H1 (cell line): ENCODE measurements at regions not wholly inside any gene's neighbourhood (a gene's known extent, or its start where the extent isn't known, plus 50 kb on each side); places are given as distances from the start of the nearest gene placed in this dataset.
A peak's percentile ranks its signal among the peaks of the same experiment; 100 is the strongest.

Experiments used
- CTCF ChIA-PET: fragments of 300-600 bp; sonication (Branson Sonifier 250); formaldehyde crosslinking; loops from one replicate; lab custom pipeline; 2021; ENCODE audit not compliant: partially characterized antibody; lab: Charles Lee
- POLR2A ChIA-PET: fragments of 300-600 bp; sonication (Branson Sonifier 250); formaldehyde crosslinking; loops from one replicate; lab custom pipeline; 2021; ENCODE audit warnings: inconsistent platforms; ENCODE audit not compliant: partially characterized antibody; lab: Charles Lee
- DNase-seq, 2 experiments: peaks; one replicate each; pipeline versions ENCODE4 v3.0.0 to v3.0.0-alpha.2; 2010 to 2022; ENCODE audit warnings: low spot score in 2 of 2, low read depth in 1 of 2, mixed read lengths in 1 of 2
- FAIRE-seq: peaks from 2 replicates; lab custom pipeline; 2011; peaks lifted over from hg19 to GRCh38; lab: Jason Lieb, UNC
- H2AFZ ChIP-seq: 2 replicates; pipeline ENCODE4 v1.8.1; 2012; ENCODE audit warnings: low read length, inconsistent platforms
- H2AK5ac ChIP-seq: 2 replicates; pipeline ENCODE4 v1.6.1; 2013; ENCODE audit warnings: low read depth, low read length
- H2BK120ac ChIP-seq: replicated peaks from 2 replicates; pipeline ENCODE3; 2013; ENCODE audit warnings: low read depth, low read length, inconsistent platforms
- H2BK12ac ChIP-seq: 2 replicates; pipeline ENCODE4 v1.6.1; 2013; ENCODE audit warnings: low read depth, low read length
- H2BK15ac ChIP-seq: 2 replicates; pipeline ENCODE4 v1.6.1; 2013; ENCODE audit warnings: low read length
- H2BK20ac ChIP-seq: 2 replicates; pipeline ENCODE4 v1.6.1; 2013; ENCODE audit warnings: low read length
- H2BK5ac ChIP-seq: 2 replicates; pipeline ENCODE4 v1.6.1; 2013; ENCODE audit warnings: low read depth, low read length
- H3K14ac ChIP-seq: 2 replicates; pipeline ENCODE4 v1.6.1; 2013; ENCODE audit warnings: inconsistent platforms; ENCODE audit not compliant: insufficient read length
- H3K18ac ChIP-seq: 2 replicates; pipeline ENCODE4 v1.6.1; 2013; ENCODE audit warnings: low read length; ENCODE audit errors: extremely low read depth
- H3K23ac ChIP-seq: 2 replicates; pipeline ENCODE4 v1.6.1; 2013; ENCODE audit warnings: inconsistent platforms; ENCODE audit not compliant: insufficient read length
- H3K23me2 ChIP-seq: 2 replicates; pipeline ENCODE4 v1.6.1; 2013; ENCODE audit warnings: low read depth, low read length
- H3K27ac ChIP-seq: 2 replicates; pipeline ENCODE4 v1.6.1; 2011; ENCODE audit warnings: low read depth, low read length, inconsistent platforms
- H3K27me3 ChIP-seq, 4 experiments: replicated peaks in 1 of 4; 1 replicate in 1 of 4; 2 replicates in 3 of 4; pipeline versions ENCODE4 v1.6.1 to v1.8.1; 2011 to 2013; ENCODE audit warnings: low read length in 3 of 4, mild to moderate bottlenecking in 3 of 4, inconsistent platforms in 2 of 4, mixed read lengths in 2 of 4, moderate library complexity in 1 of 4; ENCODE audit not compliant: control insufficient read depth in 3 of 4, insufficient read depth in 3 of 4; ENCODE audit errors: extremely low read depth in 1 of 4
- H3K36me3 ChIP-seq, 4 experiments: 2 replicates each; pipeline versions ENCODE4 v1.6.1 to v1.8.1; 2011 to 2013; ENCODE audit warnings: mild to moderate bottlenecking in 4 of 4, low read length in 3 of 4, moderate library complexity in 2 of 4, control low read depth in 1 of 4, inconsistent platforms in 1 of 4; ENCODE audit not compliant: insufficient read depth in 4 of 4, control insufficient read depth in 2 of 4
- H3K4ac ChIP-seq: replicated peaks from 2 replicates; pipeline ENCODE3; 2013; ENCODE audit warnings: low read length, low read depth, mixed read lengths, inconsistent platforms; ENCODE audit not compliant: insufficient read length
- H3K4me1 ChIP-seq, 4 experiments: replicated peaks in 1 of 4; 1 replicate in 1 of 4; 2 replicates in 3 of 4; pipeline versions ENCODE4 v1.6.1 to v1.8.1; 2011 to 2013; ENCODE audit warnings: low read length in 3 of 4, inconsistent platforms in 2 of 4, mixed read lengths in 1 of 4; ENCODE audit not compliant: insufficient read depth in 4 of 4, control insufficient read depth in 3 of 4
- H3K4me2 ChIP-seq, 2 experiments: 2 replicates each; pipeline versions ENCODE4 v1.6.1 to v1.8.1; 2011 to 2013; ENCODE audit warnings: low read depth in 2 of 2, low read length in 2 of 2, control low read depth in 1 of 2, inconsistent platforms in 1 of 2, mild to moderate bottlenecking in 1 of 2; ENCODE audit not compliant: insufficient read depth in 1 of 2
- H3K4me3 ChIP-seq, 4 experiments: fragments of 200-600, 300-600 bp in 1 of 4; sonication (generic), shearing (Covaris generic), sonication (Bioruptor Twin) in 1 of 4; 2 replicates each; pipeline versions ENCODE4 v1.5.1 to v1.8.1; 2011 to 2016; ENCODE audit warnings: low read length in 4 of 4, low read depth in 3 of 4, control low read depth in 2 of 4, inconsistent platforms in 2 of 4, mild to moderate bottlenecking in 2 of 4, mixed read lengths in 1 of 4, moderate library complexity in 1 of 4; ENCODE audit not compliant: insufficient read depth in 2 of 4; ENCODE audit errors: extremely low read depth in 1 of 4
- H3K56ac ChIP-seq: replicated peaks from 2 replicates; pipeline ENCODE3; 2013; ENCODE audit warnings: low read depth, mild to moderate bottlenecking, mixed read lengths, low read length, inconsistent platforms; ENCODE audit not compliant: insufficient read length
- H3K79me1 ChIP-seq: 2 replicates; pipeline ENCODE4 v1.6.1; 2013; ENCODE audit warnings: low read depth, low read length, control low read depth
- H3K79me2 ChIP-seq, 2 experiments: 2 replicates each; pipeline versions ENCODE4 v1.6.1 to v1.8.1; 2012 to 2013; ENCODE audit warnings: low read length in 2 of 2, mild to moderate bottlenecking in 2 of 2, inconsistent platforms in 1 of 2; ENCODE audit not compliant: insufficient read depth in 2 of 2, control insufficient read depth in 1 of 2
- H3K9ac ChIP-seq, 4 experiments: replicated peaks in 1 of 4; 1 replicate in 1 of 4; 2 replicates in 3 of 4; pipeline versions ENCODE4 v1.6.1 to v1.8.1; 2011 to 2013; ENCODE audit warnings: low read depth in 3 of 4, low read length in 3 of 4, control low read depth in 2 of 4, mild to moderate bottlenecking in 2 of 4, moderate library complexity in 2 of 4, inconsistent platforms in 1 of 4; ENCODE audit errors: extremely low read depth in 1 of 4
- H3K9me3 ChIP-seq, 2 experiments: 2 replicates each; pipeline versions ENCODE4 v1.6.1 to v1.8.1; 2012 to 2013; ENCODE audit warnings: mild to moderate bottlenecking in 2 of 2, moderate library complexity in 2 of 2, control low read depth in 1 of 2, inconsistent platforms in 1 of 2, low read depth in 1 of 2, low read length in 1 of 2, mixed read lengths in 1 of 2; ENCODE audit not compliant: insufficient read depth in 2 of 2
- H4K20me1 ChIP-seq, 2 experiments: replicated peaks in 1 of 2; 2 replicates each; pipeline versions ENCODE3 to v1.8.1; 2011 to 2013; ENCODE audit warnings: inconsistent platforms in 2 of 2, low read length in 2 of 2, mild to moderate bottlenecking in 1 of 2; ENCODE audit not compliant: insufficient read depth in 2 of 2, control insufficient read depth in 1 of 2
- H4K5ac ChIP-seq: 2 replicates; pipeline ENCODE4 v1.6.1; 2013; ENCODE audit warnings: low read length, low read depth, mixed read lengths, inconsistent platforms; ENCODE audit not compliant: insufficient read length
- H4K8ac ChIP-seq: 2 replicates; pipeline ENCODE4 v1.8.0; 2013; ENCODE audit warnings: mild to moderate bottlenecking, moderate library complexity, low read length, inconsistent platforms; ENCODE audit not compliant: insufficient read depth; ENCODE audit errors: extremely low read depth
- H4K91ac ChIP-seq: replicated peaks from 2 replicates; pipeline ENCODE3; 2013; ENCODE audit warnings: low read length, mixed read lengths, inconsistent platforms; ENCODE audit not compliant: insufficient read length
- ATF3 ChIP-seq: IDR thresholded peaks from 2 replicates; pipeline ENCODE4 v1.6.1; 2011; ENCODE audit warnings: low read depth, mild to moderate bottlenecking, low read length; ENCODE audit not compliant: insufficient read depth
- BRCA1 ChIP-seq: IDR thresholded peaks from 2 replicates; pipeline ENCODE4 v1.6.1; 2012; ENCODE audit warnings: low read depth, low read length, improper control_type of control experiment
- CHD1 ChIP-seq: IDR thresholded peaks from 2 replicates; pipeline ENCODE4 v1.6.1; 2012; ENCODE audit warnings: low read depth, low read length, improper control_type of control experiment
- E2F6 ChIP-seq: IDR thresholded peaks from 2 replicates; pipeline ENCODE4 v1.6.1; 2012; ENCODE audit warnings: inconsistent platforms
- JUN ChIP-seq: IDR thresholded peaks from 2 replicates; pipeline ENCODE4 v1.6.1; 2011; ENCODE audit warnings: low read depth, mild to moderate bottlenecking, improper control_type of control experiment, low read length
- KDM1A ChIP-seq: fragments of 200-600, 300-600 bp; sonication (generic); IDR thresholded peaks from 2 replicates; pipeline ENCODE4 v1.7.1; 2016; ENCODE audit warnings: mild to moderate bottlenecking, low read length, borderline replicate concordance
- RBBP5 ChIP-seq: IDR thresholded peaks from 2 replicates; pipeline ENCODE4 v1.7.1; 2012; ENCODE audit warnings: low read depth, mild to moderate bottlenecking, inconsistent platforms, low read length, moderate library complexity, borderline replicate concordance
- RXRA ChIP-seq: IDR thresholded peaks from 2 replicates; pipeline ENCODE4 v1.6.1; 2011; ENCODE audit warnings: low read depth, mild to moderate bottlenecking, low read length, moderate library complexity; ENCODE audit not compliant: insufficient read depth
- SAP30 ChIP-seq: fragments of 300-600 bp; sonication (generic); IDR thresholded peaks from 2 replicates; pipeline ENCODE4 v1.7.1; 2012; ENCODE audit warnings: low read length, moderate library complexity, mild to moderate bottlenecking, inconsistent platforms; ENCODE audit not compliant: insufficient read depth, insufficient replicate concordance
- SP1 ChIP-seq: IDR thresholded peaks from 2 replicates; pipeline ENCODE4 v1.6.1; 2011; ENCODE audit warnings: low read depth, low read length
- WGBS, 2 experiments: shearing (Covaris generic) in 1 of 2; methylation state at CpG; one replicate each; pipeline versions ENCODE4 v1.1.6 to v1.1.7; 2013 to 2015; ENCODE audit warnings: low lambda C conversion rate in 2 of 2, mixed read lengths in 2 of 2, inconsistent platforms in 1 of 2, low coverage in 1 of 2, missing lambda C conversion rate in 1 of 2; ENCODE audit not compliant: insufficient replicate concordance in 2 of 2, insufficient coverage in 1 of 2, insufficient read length in 1 of 2; ENCODE audit errors: extremely low coverage in 1 of 2, missing lambda C conversion rate in 1 of 2; 5-methylcytosine and 5-hydroxymethylcytosine counted together

DNA sequence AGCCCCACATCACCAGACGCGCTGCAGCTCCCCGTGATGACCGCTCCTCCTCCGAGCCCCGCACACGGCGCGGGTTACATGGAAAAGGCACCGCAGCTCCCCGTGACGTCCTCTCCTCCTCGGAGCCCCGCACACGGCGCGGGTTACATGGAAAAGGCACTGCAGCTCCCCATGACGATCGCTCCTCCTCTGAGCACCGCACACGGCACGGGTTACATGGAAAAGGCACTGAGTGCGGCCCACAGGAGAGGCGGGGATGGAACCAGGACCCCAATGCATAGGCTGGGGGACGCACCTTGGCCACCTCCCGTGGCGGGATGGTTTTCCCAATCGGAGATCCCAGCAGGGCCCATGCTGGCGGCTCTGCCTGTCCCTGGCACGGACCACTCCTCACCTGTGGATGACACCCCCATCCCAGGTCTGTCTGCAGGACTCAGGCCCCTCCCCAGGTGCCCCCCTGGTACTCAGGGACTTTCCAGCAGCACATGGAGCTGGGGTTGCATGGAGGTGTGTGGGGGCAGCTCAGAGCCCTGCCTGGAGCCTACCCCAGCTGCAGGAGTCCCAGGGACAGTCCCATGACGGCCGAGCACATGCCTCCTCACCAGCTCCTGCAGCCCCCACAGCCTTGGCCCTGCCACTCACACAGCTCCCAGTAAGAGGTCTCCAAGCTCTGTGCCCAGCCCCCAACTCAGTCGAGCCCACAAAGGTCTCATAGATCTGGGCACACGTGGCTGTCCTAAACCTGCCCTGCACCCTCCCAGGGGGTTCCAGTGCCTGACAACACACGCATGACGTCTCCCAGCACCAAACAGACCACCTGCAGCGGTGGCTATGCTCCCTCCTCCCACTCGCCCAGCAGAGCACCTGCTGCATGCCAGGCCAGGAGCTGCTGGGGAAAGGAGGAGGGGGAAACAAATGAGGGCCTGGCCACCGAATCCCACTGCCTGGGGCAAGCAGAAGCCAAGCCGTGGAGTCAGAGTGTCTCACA, 166.6 kb downstream of the BRD1 start:
- no peak overlapping the region for H4K5ac ChIP-seq
- TF ChIP-seq KDM1A (no peak), CHD1 (no peak), RXRA (no peak), E2F6 (no peak), JUN (no peak), SP1 (no peak), ATF3 (no peak), SAP30 (no peak), BRCA1 (no peak), RBBP5 (no peak)

More for the DNA sequence above, 166.6 kb downstream of the BRD1 start:
- H4K91ac ChIP-seq, result no peak overlapping the region
- no peaks in the 10 kb centered on the region for H3K36me3 ChIP-seq
- no peak overlapping the region for H4K8ac ChIP-seq
- no peaks in the 10 kb centered on the region for H3K23me2 ChIP-seq
- no peak overlapping the region for H2BK5ac ChIP-seq
- CTCF ChIA-PET, result interaction anchor here (1.1 to 1.2 kb wide), 2 partner anchors 8 to 41 kb away, joined by 3 to 4 read pairs; no protein-coding TSS in a partner anchor
- no peak overlapping the region for H2BK15ac ChIP-seq
- POLR2A ChIA-PET, result no interaction called here
- no peaks in the 10 kb centered on the region for H3K79me1 ChIP-seq
- no peaks in the 10 kb centered on the region for H3K9me3 ChIP-seq
- no peak overlapping the region for H3K56ac ChIP-seq
- no peak overlapping the region for H3K23ac ChIP-seq
- H3K4me1 ChIP-seq, result peaks cover 0 to 5% (median 3%) of the 10 kb centered on the region in 4 experiments; a peak in 4 of 7 replicates
- H2BK120ac ChIP-seq, result no peak overlapping the region
- DNase-seq, result peak in 1 of 2 experiments; percentile 40
- H2AFZ ChIP-seq, result no peak overlapping the region
- H3K79me2 ChIP-seq, result no peaks in the 10 kb centered on the region
- no peak overlapping the region for H3K14ac ChIP-seq
- H4K20me1 ChIP-seq, result no peaks in the 10 kb centered on the region
- H2AK5ac ChIP-seq, result no peak overlapping the region
- H3K4ac ChIP-seq, result no peak overlapping the region
- WGBS, 2 experiments, result 84% methylated on average over 35 of the region's 40 CpGs; no CpG with 5 or more reads in 1 of the 2 experiments
- no peak overlapping the region for H3K9ac ChIP-seq
- H3K27me3 ChIP-seq, result 0 out of 7 replicates have a peak, but pooled peaks cover 0 to 3% (median 1%) of the 10 kb centered on the region in 4 experiments
- H2BK12ac ChIP-seq, result 0 out of 2 replicates have a peak overlapping the region, but pooled peaks have one; percentile 17
- H3K4me3 ChIP-seq, result no peak overlapping the region
- no peak overlapping the region for H3K27ac ChIP-seq
- H3K18ac ChIP-seq, result no peak overlapping the region
- FAIRE-seq, result no peak
- H2BK20ac ChIP-seq, result no peak overlapping the region
- H3K4me2 ChIP-seq, result no peak overlapping the region
